Activated CD4-positive, alpha-beta T cell treated with anti-CD3 and anti-CD28 coated beads, Interleukin-2, amount 50 U/mL, for 48 hours (primary cell): ENCODE measurements at regions not wholly inside any gene's neighbourhood (a gene's known extent, or its start where the extent isn't known, plus 50 kb on each side); places are given as distances from the start of the nearest gene placed in this dataset.

ENCODE experiments used
- DNase-seq, 2 experiments: peaks; one replicate each; pipeline ENCODE4 v3.0.0-alpha.2; 2020

- peak; percentile 29 to 43 for DNase-seq
These were observed 216.9 kb downstream of the IGSF11 start for GRCh38 chr3:118817748-118818165.

- no peak for DNase-seq
These were observed 216.3 kb downstream of the IGSF11 start for GRCh38 chr3:118818386-118818785.

GRCh38 chr3:118823626-118824025, 211.0 kb downstream of the IGSF11 start:
- no peak for DNase-seq

GRCh38 chr3:118827446-118827845, 207.2 kb downstream of the IGSF11 start:
- DNase-seq, result no peak

GRCh38 chr3:118828351-118828750, 206.3 kb downstream of the IGSF11 start:
- no peak for DNase-seq

GRCh38 chr3:118833075-118833474, 201.6 kb downstream of the IGSF11 start:
- no peak for DNase-seq

GRCh38 chr3:118838871-118839270, 195.8 kb downstream of the IGSF11 start:
- DNase-seq, result no peak

GRCh38 chr3:118842147-118842863, 192.3 kb downstream of the IGSF11 start:
- no peak for DNase-seq

GRCh38 chr3:118846176-118846575, 188.5 kb downstream of the IGSF11 start:
- no peak for DNase-seq
